ENCODE measurements at regions not wholly inside any gene's neighbourhood (a gene's known extent, or its start where the extent isn't known, plus 50 kb on each side); places are given as distances from the start of the nearest gene placed in this dataset.

DNA sequence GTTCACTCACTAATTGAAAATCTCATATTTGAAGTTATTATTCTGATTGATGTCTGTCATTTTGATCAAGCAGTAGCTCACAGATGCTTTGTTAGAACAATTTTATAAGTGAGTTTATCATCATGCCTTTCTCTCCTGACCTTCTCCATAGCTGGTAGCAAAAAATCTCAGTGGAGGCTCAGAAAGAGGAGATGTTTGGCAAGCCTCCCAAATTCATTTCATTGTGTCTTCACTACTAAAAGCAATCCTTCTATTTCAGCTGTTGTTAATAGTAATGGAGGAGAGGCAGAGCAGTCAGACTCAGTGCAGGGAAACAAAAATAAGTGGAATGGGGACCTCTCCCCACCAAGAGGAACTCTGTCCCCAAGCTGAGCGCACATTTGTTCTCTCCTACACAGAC is 2127.8 kb upstream of the CELF4 start:
- no peaks in the 10 kb centered on the region for H3K9me2 ChIP-seq (replicated peaks; ENCODE audit: insufficient read depth, low read length)
- no peak overlapping the region for H2AFZ ChIP-seq (ENCODE audit: low read depth, low read length, severe bottlenecking)
- H3K9me3 ChIP-seq (ENCODE audit: insufficient read depth, low read length), result no peaks in the 10 kb centered on the region
- no peaks in the 10 kb centered on the region for H4K20me1 ChIP-seq (ENCODE audit: low read depth, low read length)
- no peaks in the 10 kb centered on the region for H3K36me3 ChIP-seq (ENCODE audit: low read length)
- no peak overlapping the region for H3K4me3 ChIP-seq (ENCODE audit: insufficient read depth, low read length, poor library complexity, severe bottlenecking)
- H3F3A ChIP-seq (ENCODE audit: insufficient read depth), result no peaks in the 10 kb centered on the region
- H3K27me3 ChIP-seq (ENCODE audit: low read length), result no peaks in the 10 kb centered on the region
- no peak overlapping the region for H3K27ac ChIP-seq (ENCODE audit: low read depth, low read length)
- H3K79me2 ChIP-seq (ENCODE audit: insufficient read depth, low read length), result no peaks in the 10 kb centered on the region
- H3K9ac ChIP-seq (ENCODE audit: low read length), result no peak overlapping the region
- H3K4me2 ChIP-seq (ENCODE audit: low read depth, low read length, poor library complexity, severe bottlenecking), result no peak overlapping the region
- TF ChIP-seq EZH2phosphoT487 (conservative IDR thresholded peaks at IDR 0.05; ENCODE audit: low read length), result no peak

- H3F3A ChIP-seq (ENCODE audit: insufficient read depth), result no peaks in the 10 kb centered on the region
- H3K4me3 ChIP-seq (ENCODE audit: insufficient read depth, low read length, poor library complexity, severe bottlenecking), result no peak overlapping the region
- no peaks in the 10 kb centered on the region for H3K9me3 ChIP-seq (ENCODE audit: insufficient read depth, low read length)
- no peaks in the 10 kb centered on the region for H3K9me2 ChIP-seq (replicated peaks; ENCODE audit: insufficient read depth, low read length)
- no peak overlapping the region for H3K9ac ChIP-seq (ENCODE audit: low read length)
- no peaks in the 10 kb centered on the region for H4K20me1 ChIP-seq (ENCODE audit: low read depth, low read length)
- H2AFZ ChIP-seq (ENCODE audit: low read depth, low read length, severe bottlenecking), result no peak overlapping the region
- H3K36me3 ChIP-seq (ENCODE audit: low read length), result no peaks in the 10 kb centered on the region
- no peak for TF ChIP-seq EZH2phosphoT487 (conservative IDR thresholded peaks at IDR 0.05; ENCODE audit: low read length)
- TF ChIP-seq, protein P1, sequence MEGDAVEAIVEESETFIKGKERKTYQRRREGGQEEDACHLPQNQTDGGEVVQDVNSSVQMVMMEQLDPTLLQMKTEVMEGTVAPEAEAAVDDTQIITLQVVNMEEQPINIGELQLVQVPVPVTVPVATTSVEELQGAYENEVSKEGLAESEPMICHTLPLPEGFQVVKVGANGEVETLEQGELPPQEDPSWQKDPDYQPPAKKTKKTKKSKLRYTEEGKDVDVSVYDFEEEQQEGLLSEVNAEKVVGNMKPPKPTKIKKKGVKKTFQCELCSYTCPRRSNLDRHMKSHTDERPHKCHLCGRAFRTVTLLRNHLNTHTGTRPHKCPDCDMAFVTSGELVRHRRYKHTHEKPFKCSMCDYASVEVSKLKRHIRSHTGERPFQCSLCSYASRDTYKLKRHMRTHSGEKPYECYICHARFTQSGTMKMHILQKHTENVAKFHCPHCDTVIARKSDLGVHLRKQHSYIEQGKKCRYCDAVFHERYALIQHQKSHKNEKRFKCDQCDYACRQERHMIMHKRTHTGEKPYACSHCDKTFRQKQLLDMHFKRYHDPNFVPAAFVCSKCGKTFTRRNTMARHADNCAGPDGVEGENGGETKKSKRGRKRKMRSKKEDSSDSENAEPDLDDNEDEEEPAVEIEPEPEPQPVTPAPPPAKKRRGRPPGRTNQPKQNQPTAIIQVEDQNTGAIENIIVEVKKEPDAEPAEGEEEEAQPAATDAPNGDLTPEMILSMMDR (IDR thresholded peaks at IDR 0.05; ENCODE audit: insufficient read depth, low read length, poor library complexity, severe bottlenecking), result no peak
- H3K4me2 ChIP-seq (ENCODE audit: low read depth, low read length, poor library complexity, severe bottlenecking), result no peak overlapping the region
- no peaks in the 10 kb centered on the region for H3K79me2 ChIP-seq (ENCODE audit: insufficient read depth, low read length)
- no peak overlapping the region for H3K27ac ChIP-seq (ENCODE audit: low read depth, low read length)
- H3K27me3 ChIP-seq (ENCODE audit: low read length), result no peaks in the 10 kb centered on the region
Observed at GRCh38 chr18:39692367-39693015, 2126.9 kb upstream of the CELF4 start.

DNA sequence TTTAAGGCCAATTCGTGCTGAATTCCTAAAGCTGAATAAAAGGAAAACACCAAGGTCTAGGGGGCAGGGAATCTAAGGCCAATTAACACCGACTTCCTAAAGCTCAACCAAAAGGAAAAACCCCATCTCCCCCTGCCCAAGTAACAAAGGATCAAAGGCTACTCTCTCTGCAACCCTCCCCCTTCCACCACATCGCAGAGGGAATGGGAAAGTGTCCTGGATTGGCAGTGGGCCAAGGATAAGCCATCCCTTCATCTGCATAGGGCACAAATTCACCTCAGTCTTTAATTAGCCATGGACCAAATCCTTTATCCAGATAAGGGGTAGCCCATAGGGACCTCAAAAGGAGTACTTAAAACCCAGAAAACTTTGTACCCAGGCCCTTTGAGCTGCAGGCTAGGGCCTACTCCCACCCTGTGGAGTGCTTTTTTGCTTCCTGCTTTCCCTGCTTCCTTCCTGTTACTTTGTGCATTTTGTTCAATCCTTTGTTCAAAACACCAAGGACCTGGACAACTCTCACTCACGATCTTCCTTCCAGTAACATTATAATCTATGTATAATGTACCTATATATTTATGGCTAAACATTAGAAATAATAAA is 2119.8 kb upstream of the CELF4 start:
- H2AFZ ChIP-seq (ENCODE audit: low read depth, low read length, severe bottlenecking), result no peak overlapping the region
- H3K9me3 ChIP-seq (ENCODE audit: insufficient read depth, low read length), result no peaks in the 10 kb centered on the region
- no peak overlapping the region for H3K27ac ChIP-seq (ENCODE audit: low read depth, low read length)
- no peak overlapping the region for H3K4me2 ChIP-seq (ENCODE audit: low read depth, low read length, poor library complexity, severe bottlenecking)
- no peaks in the 10 kb centered on the region for H3F3A ChIP-seq (ENCODE audit: insufficient read depth)
- H3K79me2 ChIP-seq (ENCODE audit: insufficient read depth, low read length), result no peaks in the 10 kb centered on the region
- H3K9me2 ChIP-seq (replicated peaks; ENCODE audit: insufficient read depth, low read length), result no peaks in the 10 kb centered on the region
- no peak overlapping the region for H3K9ac ChIP-seq (ENCODE audit: low read length)
- H4K20me1 ChIP-seq (ENCODE audit: low read depth, low read length), result no peaks in the 10 kb centered on the region
- H3K36me3 ChIP-seq (ENCODE audit: low read length), result no peaks in the 10 kb centered on the region
- no peak overlapping the region for H3K4me3 ChIP-seq (ENCODE audit: insufficient read depth, low read length, poor library complexity, severe bottlenecking)
- TF ChIP-seq, protein P1 (IDR thresholded peaks at IDR 0.05; ENCODE audit: insufficient read depth, low read length, poor library complexity, severe bottlenecking), result no peak
- no peak for TF ChIP-seq EZH2phosphoT487 (conservative IDR thresholded peaks at IDR 0.05; ENCODE audit: low read length)
- H3K27me3 ChIP-seq (ENCODE audit: low read length), result no peaks in the 10 kb centered on the region

DNA sequence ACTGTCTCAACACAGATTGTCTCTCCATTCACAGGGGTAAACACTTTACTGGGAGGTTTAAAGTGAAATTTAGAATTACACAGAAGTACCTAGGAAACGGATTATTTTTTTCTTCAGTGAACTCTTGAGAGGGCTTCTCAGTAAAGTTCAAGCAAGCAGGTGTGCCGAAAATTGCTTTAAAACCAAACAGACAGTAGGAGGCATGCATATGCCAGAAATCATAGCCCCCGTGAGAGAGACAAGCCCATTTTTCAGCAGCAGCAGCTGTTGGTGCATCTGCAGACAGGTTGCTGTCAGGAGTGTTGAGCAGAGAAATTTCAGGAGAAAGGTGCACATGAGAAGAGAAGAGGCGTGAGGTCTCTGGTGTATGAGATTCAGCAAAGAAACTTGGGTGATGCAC is 2115.5 kb upstream of the CELF4 start:
- no peaks in the 10 kb centered on the region for H3K9me3 ChIP-seq (ENCODE audit: insufficient read depth, low read length)
- H4K20me1 ChIP-seq (ENCODE audit: low read depth, low read length), result no peaks in the 10 kb centered on the region
- H3K27ac ChIP-seq (ENCODE audit: low read depth, low read length), result no peak overlapping the region
- H3K4me3 ChIP-seq (ENCODE audit: insufficient read depth, low read length, poor library complexity, severe bottlenecking), result no peak overlapping the region
- no peak overlapping the region for H3K9ac ChIP-seq (ENCODE audit: low read length)
- H3K27me3 ChIP-seq (ENCODE audit: low read length), result no peaks in the 10 kb centered on the region
- H3K4me2 ChIP-seq (ENCODE audit: low read depth, low read length, poor library complexity, severe bottlenecking), result no peak overlapping the region
- no peak overlapping the region for H2AFZ ChIP-seq (ENCODE audit: low read depth, low read length, severe bottlenecking)
- no peaks in the 10 kb centered on the region for H3K79me2 ChIP-seq (ENCODE audit: insufficient read depth, low read length)
- H3K9me2 ChIP-seq (replicated peaks; ENCODE audit: insufficient read depth, low read length), result no peaks in the 10 kb centered on the region
- no peaks in the 10 kb centered on the region for H3F3A ChIP-seq (ENCODE audit: insufficient read depth)
- no peaks in the 10 kb centered on the region for H3K36me3 ChIP-seq (ENCODE audit: low read length)
- no peak for TF ChIP-seq EZH2phosphoT487 (conservative IDR thresholded peaks at IDR 0.05; ENCODE audit: low read length)
- TF ChIP-seq, protein P1 (IDR thresholded peaks at IDR 0.05; ENCODE audit: insufficient read depth, low read length, poor library complexity, severe bottlenecking), result no peak

Data from SU-DHL-6 (cell line).